Neuronal stem cell (in vitro differentiated cells): ENCODE measurements at regions not wholly inside any gene's neighbourhood (a gene's known extent, or its start where the extent isn't known, plus 50 kb on each side); places are given as distances from the start of the nearest gene placed in this dataset.

ENCODE experiments used
- DNase-seq: peaks from one replicate; pipeline ENCODE4 v3.0.0-alpha.2; 2013; ENCODE audit warnings: low spot score
- H2AFZ ChIP-seq: one replicate; pipeline ENCODE4 v1.6.1; 2013; ENCODE audit warnings: mild to moderate bottlenecking, low read length, inconsistent platforms
- H2AK5ac ChIP-seq: 2 replicates; pipeline ENCODE4 v1.6.1; 2013; ENCODE audit warnings: low read depth, mild to moderate bottlenecking, inconsistent platforms, low read length, moderate library complexity, mixed read lengths
- H2BK120ac ChIP-seq: 2 replicates; pipeline ENCODE4 v1.6.1; 2013; ENCODE audit warnings: low read depth, mild to moderate bottlenecking, inconsistent platforms, low read length, moderate library complexity, mixed read lengths
- H2BK12ac ChIP-seq: one replicate; pipeline ENCODE4 v1.6.1; 2013; ENCODE audit warnings: low read length, inconsistent platforms
- H2BK15ac ChIP-seq: 2 replicates; pipeline ENCODE4 v1.6.1; 2013; ENCODE audit warnings: mild to moderate bottlenecking, low read length, inconsistent platforms, mixed read lengths
- H2BK5ac ChIP-seq: one replicate; pipeline ENCODE4 v1.6.1; 2013; ENCODE audit warnings: inconsistent platforms, mild to moderate bottlenecking, low read length, moderate library complexity
- H3K14ac ChIP-seq: one replicate; pipeline ENCODE4 v1.6.1; 2013; ENCODE audit warnings: low read length, inconsistent platforms
- H3K18ac ChIP-seq: 2 replicates; pipeline ENCODE4 v1.6.1; 2013; ENCODE audit warnings: low read length, inconsistent platforms
- H3K23ac ChIP-seq: 2 replicates; pipeline ENCODE4 v1.6.1; 2013; ENCODE audit warnings: low read depth, mild to moderate bottlenecking, mixed read lengths, low read length, inconsistent platforms; ENCODE audit not compliant: poor library complexity
- H3K27ac ChIP-seq: replicated peaks from 3 replicates; pipeline ENCODE4 v1.5.1; 2013; ENCODE audit warnings: low read length, inconsistent platforms
- H3K27me3 ChIP-seq, 3 experiments: 2 replicates each; pipeline ENCODE4 v1.6.1; 2013; ENCODE audit warnings: low read length in 3 of 3, mild to moderate bottlenecking in 2 of 3, inconsistent platforms in 1 of 3, low read depth in 1 of 3, mixed read lengths in 1 of 3, moderate library complexity in 1 of 3; ENCODE audit not compliant: control insufficient read depth in 3 of 3, insufficient read depth in 3 of 3
- H3K36me3 ChIP-seq, 2 donors: replicated peaks in 1 of 2; 2 replicates each; pipeline ENCODE4 v1.6.1; 2013; ENCODE audit warnings: low read length in 2 of 2; ENCODE audit not compliant: control insufficient read depth in 2 of 2, insufficient read depth in 2 of 2
- H3K4ac ChIP-seq: 2 replicates; pipeline ENCODE4 v1.6.1; 2013; ENCODE audit warnings: inconsistent platforms, mild to moderate bottlenecking, low read length, moderate library complexity
- H3K4me1 ChIP-seq, 2 donors: 1 replicate in 1 of 2; 2 replicates in 1 of 2; pipeline ENCODE4 v1.6.1; 2013; ENCODE audit warnings: low read length in 2 of 2, low read depth in 1 of 2; ENCODE audit not compliant: control insufficient read depth in 2 of 2, insufficient read depth in 1 of 2
- H3K4me2 ChIP-seq: one replicate; pipeline ENCODE4 v1.6.1; 2013; ENCODE audit warnings: mild to moderate bottlenecking, low read length, inconsistent platforms; ENCODE audit not compliant: insufficient read depth, poor library complexity, severe bottlenecking
- H3K4me3 ChIP-seq, 2 donors: 2 replicates each; pipeline ENCODE4 v1.5.1; 2013; ENCODE audit warnings: low read length in 2 of 2, mild to moderate bottlenecking in 2 of 2, inconsistent platforms in 1 of 2, moderate library complexity in 1 of 2
- H3K79me1 ChIP-seq: one replicate; pipeline ENCODE4 v1.6.1; 2013; ENCODE audit warnings: low read depth, mild to moderate bottlenecking, inconsistent platforms, low read length, moderate library complexity
- H3K9ac ChIP-seq: one replicate; pipeline ENCODE4 v1.6.1; 2013; ENCODE audit warnings: mild to moderate bottlenecking, low read depth, low read length, inconsistent platforms; ENCODE audit not compliant: poor library complexity
- H3K9me3 ChIP-seq, 2 donors: replicated peaks in 1 of 2; 2 replicates each; pipeline versions ENCODE3 to v1.6.1; 2013; ENCODE audit warnings: low read length in 2 of 2, mild to moderate bottlenecking in 2 of 2, inconsistent platforms in 1 of 2, low read depth in 1 of 2, mixed read lengths in 1 of 2, moderate library complexity in 1 of 2; ENCODE audit not compliant: control insufficient read depth in 2 of 2, insufficient read depth in 1 of 2
- H4K8ac ChIP-seq: one replicate; pipeline ENCODE4 v1.6.1; 2013; ENCODE audit warnings: low read depth, mild to moderate bottlenecking, inconsistent platforms, low read length, moderate library complexity
- H4K91ac ChIP-seq: one replicate; pipeline ENCODE4 v1.6.1; 2013; ENCODE audit warnings: low read length, low read depth, mild to moderate bottlenecking, inconsistent platforms; ENCODE audit not compliant: poor library complexity
- WGBS, 2 donors: extraction: QIAGEN DNeasy Blood & Tissue Kit; methylation state at CpG; one replicate each; pipeline ENCODE4 v1.1.7; 2013; ENCODE audit warnings: missing lambda C conversion rate in 2 of 2, mixed read lengths in 1 of 2; ENCODE audit not compliant: insufficient read length in 2 of 2, insufficient replicate concordance in 1 of 2; ENCODE audit errors: extremely low coverage in 2 of 2; 5-methylcytosine and 5-hydroxymethylcytosine counted together

- Histone ChIP-seq H3K18ac (no peak overlapping the region), H2BK15ac (no peak overlapping the region), H3K9me3 (no peaks in the 10 kb centered on the region), H3K4me3 (no peak overlapping the region), H3K27ac (no peak overlapping the region), H3K4ac (no peak overlapping the region), H2AK5ac (no peak overlapping the region), H3K23ac (no peak overlapping the region), H3K4me1 (no peaks in the 10 kb centered on the region), H2BK12ac (no peak overlapping the region), H3K79me1 (no peaks in the 10 kb centered on the region), H3K14ac (no peak overlapping the region), H4K8ac (no peak overlapping the region), H3K27me3 (no peaks in the 10 kb centered on the region), H4K91ac (no peak overlapping the region), H3K4me2 (no peak overlapping the region), H3K9ac (no peak overlapping the region), H2AFZ (no peak overlapping the region), H2BK120ac (no peak overlapping the region), H2BK5ac (no peak overlapping the region), H3K36me3 (no peaks in the 10 kb centered on the region)
- whole genome bisulfite sequencing, 2 donors = no CpG with 5 or more reads among the region's 5 CpGs
- no peak for DNase-seq
These were observed 131.6 kb upstream of the ID4 start for GRCh38 chr6:19705606-19706005.

- H2AFZ ChIP-seq = no peak overlapping the region
These were observed 125.0 kb upstream of the ID4 start for GRCh38 chr6:19712012-19712688.

GRCh38 chr6:19712998-19713397 is 124.2 kb upstream of the ID4 start:
- no peak for DNase-seq
- no peak overlapping the region for H2AFZ ChIP-seq

More at GRCh38 chr6:19712012-19712688, 125.0 kb upstream of the ID4 start:
- H2AK5ac ChIP-seq = no peak overlapping the region
- H2BK12ac ChIP-seq = no peak overlapping the region
- no peak overlapping the region for H3K14ac ChIP-seq
- H3K4me1 ChIP-seq = peaks cover 8 to 14% of the 10 kb centered on the region in 2 donors
- no peak overlapping the region for H3K4me2 ChIP-seq
- DNase-seq = no peak
- no peaks in the 10 kb centered on the region for H3K27me3 ChIP-seq
- H3K4ac ChIP-seq = no peak overlapping the region
- no peaks in the 10 kb centered on the region for H3K79me1 ChIP-seq
- peaks cover 0 to 6% of the 10 kb centered on the region in 2 donors for H3K9me3 ChIP-seq
- H3K18ac ChIP-seq = no peak overlapping the region
- no peak overlapping the region for H2BK15ac ChIP-seq
- no peak overlapping the region for H3K23ac ChIP-seq
- no peak overlapping the region for H2BK5ac ChIP-seq
- H3K4me3 ChIP-seq = no peak overlapping the region
- no CpG with 5 or more reads among the region's 4 CpGs for WGBS, 2 donors
- no peaks in the 10 kb centered on the region for H3K36me3 ChIP-seq
- H2BK120ac ChIP-seq = no peak overlapping the region
- no peak overlapping the region for H4K8ac ChIP-seq
- no peak overlapping the region for H4K91ac ChIP-seq
- no peak overlapping the region for H3K27ac ChIP-seq
- H3K9ac ChIP-seq = no peak overlapping the region

GRCh38 chr6:19713411-19713810 is 123.8 kb upstream of the ID4 start:
- DNase-seq = no peak

More at GRCh38 chr6:19712998-19713397, 124.2 kb upstream of the ID4 start:
- no CpG with 5 or more reads among the region's 1 CpG for WGBS, 2 donors
- no peak overlapping the region for H3K18ac ChIP-seq
- no peak overlapping the region for H3K4ac ChIP-seq
- H3K14ac ChIP-seq = no peak overlapping the region
- H3K27me3 ChIP-seq = no peaks in the 10 kb centered on the region
- no peak overlapping the region for H2BK5ac ChIP-seq
- H3K4me2 ChIP-seq = no peak overlapping the region
- H3K27ac ChIP-seq = no peak overlapping the region
- H4K8ac ChIP-seq = no peak overlapping the region
- peaks cover 0 to 6% of the 10 kb centered on the region in 2 donors for H3K9me3 ChIP-seq
- no peak overlapping the region for H2BK15ac ChIP-seq
- no peaks in the 10 kb centered on the region for H3K79me1 ChIP-seq
- no peak overlapping the region for H4K91ac ChIP-seq
- peaks cover 8 to 14% of the 10 kb centered on the region in 2 donors for H3K4me1 ChIP-seq
- H2BK120ac ChIP-seq = no peak overlapping the region
- no peak overlapping the region for H3K4me3 ChIP-seq
- H3K9ac ChIP-seq = no peak overlapping the region
- no peaks in the 10 kb centered on the region for H3K36me3 ChIP-seq
- no peak overlapping the region for H3K23ac ChIP-seq
- H2BK12ac ChIP-seq = no peak overlapping the region
- no peak overlapping the region for H2AK5ac ChIP-seq

More at GRCh38 chr6:19713411-19713810, 123.8 kb upstream of the ID4 start:
- H2BK5ac ChIP-seq = no peak overlapping the region
- WGBS, 2 donors = no CpG with 5 or more reads among the region's 4 CpGs
- H3K4me3 ChIP-seq = no peak overlapping the region
- H3K4me1 ChIP-seq = peaks cover 8 to 15% of the 10 kb centered on the region in 2 donors
- no peak overlapping the region for H2AFZ ChIP-seq
- H2BK120ac ChIP-seq = no peak overlapping the region
- H2BK12ac ChIP-seq = no peak overlapping the region
- no peak overlapping the region for H3K4ac ChIP-seq
- no peak overlapping the region for H2AK5ac ChIP-seq
- no peak overlapping the region for H3K27ac ChIP-seq
- no peak overlapping the region for H3K23ac ChIP-seq
- no peak overlapping the region for H3K18ac ChIP-seq
- H3K9me3 ChIP-seq = peaks cover 0 to 6% of the 10 kb centered on the region in 2 donors
- H3K27me3 ChIP-seq = no peaks in the 10 kb centered on the region
- H4K8ac ChIP-seq = no peak overlapping the region
- H4K91ac ChIP-seq = no peak overlapping the region
- no peak overlapping the region for H2BK15ac ChIP-seq
- H3K9ac ChIP-seq = no peak overlapping the region
- no peak overlapping the region for H3K14ac ChIP-seq
- no peak overlapping the region for H3K4me2 ChIP-seq
- H3K79me1 ChIP-seq = no peaks in the 10 kb centered on the region
- H3K36me3 ChIP-seq = no peaks in the 10 kb centered on the region
